ENCODE measurements at regions not wholly inside any gene's neighbourhood (a gene's known extent, or its start where the extent isn't known, plus 50 kb on each side); places are given as distances from the start of the nearest gene placed in this dataset.
"Not testable (repeated sequence)": the region's sequence is repeated elsewhere in the genome, so short reads cannot be mapped to it uniquely, and the experiment has no call there.

DNA sequence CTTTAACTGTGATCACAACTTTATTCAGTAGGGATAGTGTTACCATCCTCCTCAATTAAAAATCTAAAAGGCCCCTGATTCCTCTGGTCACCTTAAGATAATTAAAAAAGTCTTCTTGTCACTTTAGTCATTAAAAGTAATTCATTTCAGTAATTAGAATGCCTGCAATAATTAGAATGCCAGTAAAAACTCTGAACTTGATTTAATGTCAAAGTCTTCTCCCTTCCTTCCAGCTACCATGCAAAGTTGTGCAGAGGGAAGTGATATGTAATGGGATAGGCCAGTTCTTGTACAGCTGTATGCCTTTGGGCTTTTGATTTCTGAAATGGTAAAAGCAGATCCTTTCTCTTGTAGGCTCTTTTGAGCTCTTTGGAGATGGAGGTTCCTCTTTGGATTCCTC, 417.2 kb downstream of the ADAM29 start:
- no peaks in the 10 kb centered on the region for H3K27me3 Mint-ChIP-seq
- no peak for DNase-seq (ENCODE audit: low spot score)
- H3K36me3 Mint-ChIP-seq, result peaks cover 1% of the 10 kb centered on the region
- no peak overlapping the region for H3K4me3 Mint-ChIP-seq
- no peak overlapping the region for H3K27ac Mint-ChIP-seq
- H3K9me3 Mint-ChIP-seq, result peaks cover 6% of the 10 kb centered on the region
- no peaks in the 10 kb centered on the region for H3K4me1 Mint-ChIP-seq (ENCODE audit: low read depth in 2 of 2)
- no peak for ATAC-seq

DNA sequence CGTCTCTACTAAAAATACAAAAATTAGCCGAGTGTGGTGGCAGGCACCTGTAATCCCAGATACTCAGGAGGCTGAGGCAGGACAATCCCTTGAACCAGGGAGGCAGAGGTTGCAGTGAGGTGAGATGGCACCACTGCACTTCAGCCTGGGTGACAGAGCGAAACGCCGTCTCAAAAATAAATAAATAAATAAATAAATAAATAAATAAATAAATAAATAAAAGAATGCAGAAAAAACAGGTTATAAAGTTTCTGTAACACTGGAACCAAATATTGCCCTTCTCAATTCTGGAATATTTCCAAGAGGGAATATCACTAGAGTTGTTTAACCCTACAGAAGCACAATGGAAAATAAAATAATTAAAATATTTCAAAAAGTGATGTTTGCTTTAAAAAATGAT, 418.4 kb downstream of the ADAM29 start:
- ATAC-seq; H3K36me3 Mint-ChIP-seq; H3K9me3 Mint-ChIP-seq; DNase-seq (ENCODE audit: low spot score); H3K27ac Mint-ChIP-seq; H3K4me3 Mint-ChIP-seq; H3K27me3 Mint-ChIP-seq; H3K4me1 Mint-ChIP-seq (ENCODE audit: low read depth in 2 of 2): not testable (repeated sequence)

DNA sequence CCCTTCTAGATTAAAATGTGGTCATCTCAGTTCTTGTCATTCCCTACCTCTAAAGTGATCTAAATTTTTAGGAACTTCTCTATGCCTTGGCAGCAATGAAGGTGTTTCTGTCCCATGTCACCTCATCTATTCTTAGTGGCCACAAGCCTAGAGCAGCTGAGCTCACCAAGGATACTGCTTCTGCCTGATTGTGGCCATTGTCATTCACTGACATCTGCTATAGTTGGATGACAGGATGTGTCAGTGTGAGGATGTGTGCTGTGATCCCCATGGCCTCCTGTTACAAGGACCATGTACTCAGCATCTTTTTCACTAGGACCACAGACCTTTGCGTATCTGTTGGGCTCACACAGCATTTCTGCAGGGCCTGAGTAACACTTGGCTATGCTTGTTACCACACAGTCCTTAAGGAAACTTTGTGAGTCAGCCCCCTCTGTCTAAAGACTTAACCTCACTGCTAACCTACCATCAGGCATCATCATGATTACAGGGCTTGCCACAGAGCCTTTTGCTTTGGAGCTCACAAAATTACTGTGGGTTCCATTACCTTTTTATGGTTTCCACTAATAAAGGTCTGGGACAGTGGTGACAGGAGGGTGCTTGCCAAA, 421.0 kb downstream of the ADAM29 start:
- Mint-ChIP-seq H3K36me3 (peaks cover 4% of the 10 kb centered on the region), H3K27me3 (no peaks in the 10 kb centered on the region), H3K4me1 (ENCODE audit: low read depth in 2 of 2) (no peaks in the 10 kb centered on the region), H3K4me3 (no peak overlapping the region), H3K27ac (no peak overlapping the region), H3K9me3 (peaks cover 12% of the 10 kb centered on the region)
- ATAC-seq (no peak), DNase-seq (ENCODE audit: low spot score) (no peak)

GRCh38 chr4:175341203-175341755, 423.1 kb downstream of the ADAM29 start:
- Mint-ChIP-seq H3K27me3 (no peaks in the 10 kb centered on the region), H3K36me3 (peaks cover 4% of the 10 kb centered on the region), H3K27ac (no peak overlapping the region), H3K9me3 (peaks cover 14% of the 10 kb centered on the region), H3K4me3 (no peak overlapping the region), H3K4me1 (ENCODE audit: low read depth in 2 of 2) (no peaks in the 10 kb centered on the region)
- no peak for ATAC-seq
- no peak for DNase-seq (ENCODE audit: low spot score)

DNA sequence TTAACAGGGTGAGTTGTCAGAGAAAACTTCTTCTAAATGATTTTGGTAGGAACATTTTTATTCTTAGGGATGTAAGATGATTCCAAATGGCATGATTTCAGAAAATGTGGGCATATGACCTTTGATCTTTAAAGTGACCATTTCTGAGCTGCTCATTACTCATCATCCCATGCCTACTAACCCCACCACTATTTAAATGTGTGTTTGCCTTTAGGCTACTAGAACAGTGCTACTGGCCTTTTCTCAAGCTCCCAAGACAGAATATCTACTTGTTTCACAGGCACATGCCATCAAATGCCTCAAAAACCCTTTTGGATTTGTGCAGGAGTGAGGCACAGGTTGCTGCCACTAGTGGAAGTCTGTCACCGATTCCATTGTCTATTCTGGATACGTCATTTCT, 428.2 kb downstream of the ADAM29 start:
- peaks cover 13% of the 10 kb centered on the region for H3K9me3 Mint-ChIP-seq
- no peaks in the 10 kb centered on the region for H3K4me1 Mint-ChIP-seq (ENCODE audit: low read depth in 2 of 2)
- no peak overlapping the region for H3K27ac Mint-ChIP-seq
- ATAC-seq, result no peak
- H3K36me3 Mint-ChIP-seq, result no peaks in the 10 kb centered on the region
- no peak for DNase-seq (ENCODE audit: low spot score)
- no peaks in the 10 kb centered on the region for H3K27me3 Mint-ChIP-seq
- H3K4me3 Mint-ChIP-seq, result no peak overlapping the region

GRCh38 chr4:175350246-175350645, 432.1 kb downstream of the ADAM29 start:
- no peak overlapping the region for H3K27ac Mint-ChIP-seq
- H3K27me3 Mint-ChIP-seq, result no peaks in the 10 kb centered on the region
- ATAC-seq (no peak), DNase-seq (ENCODE audit: low spot score) (no peak)
- peaks cover 8% of the 10 kb centered on the region for H3K36me3 Mint-ChIP-seq
- H3K4me3 Mint-ChIP-seq, result no peak overlapping the region
- H3K9me3 Mint-ChIP-seq, result peaks cover 9% of the 10 kb centered on the region
- H3K4me1 Mint-ChIP-seq (ENCODE audit: low read depth in 2 of 2), result no peaks in the 10 kb centered on the region

GRCh38 chr4:175351473-175351872, 433.3 kb downstream of the ADAM29 start:
- no peaks in the 10 kb centered on the region for H3K4me1 Mint-ChIP-seq (ENCODE audit: low read depth in 2 of 2)
- no peak overlapping the region for H3K27ac Mint-ChIP-seq

DNA sequence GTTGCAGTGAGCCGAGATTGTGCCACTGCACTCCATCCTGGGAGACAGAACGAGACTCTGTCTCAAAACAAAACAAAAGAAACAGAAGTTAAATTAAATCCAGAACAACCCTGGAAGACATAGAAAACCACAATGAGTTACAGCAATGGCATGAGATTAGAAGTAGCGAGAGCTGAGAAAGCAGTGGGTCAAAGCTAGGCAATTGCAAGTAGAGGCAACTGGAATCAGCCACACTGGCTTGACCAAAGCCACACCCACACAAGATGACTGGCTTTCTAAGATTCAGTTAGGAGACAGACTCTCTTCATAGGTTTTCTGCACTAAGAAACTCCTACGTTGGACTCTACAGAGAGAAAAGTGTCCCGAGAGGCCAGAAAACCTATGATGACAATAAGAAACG, 443.0 kb downstream of the GPM6A start:
- Mint-ChIP-seq H3K4me1 (ENCODE audit: low read depth in 2 of 2) (no peaks in the 10 kb centered on the region), H3K4me3 (no peak overlapping the region), H3K36me3 (no peaks in the 10 kb centered on the region), H3K9me3 (no peaks in the 10 kb centered on the region), H3K27ac (no peak overlapping the region), H3K27me3 (no peaks in the 10 kb centered on the region)
- DNase-seq (ENCODE audit: low spot score) (no peak), ATAC-seq (no peak)

More at GRCh38 chr4:175351473-175351872, 433.3 kb downstream of the ADAM29 start:
- Mint-ChIP-seq H3K9me3 (peaks cover 8% of the 10 kb centered on the region), H3K4me3 (no peak overlapping the region), H3K27me3 (no peaks in the 10 kb centered on the region), H3K36me3 (peaks cover 8% of the 10 kb centered on the region)
- DNase-seq (ENCODE audit: low spot score) (no peak), ATAC-seq (no peak)

- H3K27me3 Mint-ChIP-seq, result no peaks in the 10 kb centered on the region
- H3K9me3 Mint-ChIP-seq, result no peaks in the 10 kb centered on the region
- DNase-seq (ENCODE audit: low spot score) (no peak), ATAC-seq (no peak)
- H3K4me3 Mint-ChIP-seq, result no peak overlapping the region
- H3K36me3 Mint-ChIP-seq, result no peaks in the 10 kb centered on the region
- no peaks in the 10 kb centered on the region for H3K4me1 Mint-ChIP-seq (ENCODE audit: low read depth in 2 of 2)
- no peak overlapping the region for H3K27ac Mint-ChIP-seq
These were observed 441.0 kb downstream of the GPM6A start for GRCh38 chr4:175371091-175371490.

- no peaks in the 10 kb centered on the region for H3K27me3 Mint-ChIP-seq
- DNase-seq (ENCODE audit: low spot score), result no peak
- no peaks in the 10 kb centered on the region for H3K4me1 Mint-ChIP-seq (ENCODE audit: low read depth in 2 of 2)
- ATAC-seq, result no peak
- H3K36me3 Mint-ChIP-seq, result no peaks in the 10 kb centered on the region
- no peaks in the 10 kb centered on the region for H3K9me3 Mint-ChIP-seq
- H3K27ac Mint-ChIP-seq, result no peak overlapping the region
- H3K4me3 Mint-ChIP-seq, result no peak overlapping the region
These were observed 439.0 kb downstream of the GPM6A start for GRCh38 chr4:175373031-175373430.

DNA sequence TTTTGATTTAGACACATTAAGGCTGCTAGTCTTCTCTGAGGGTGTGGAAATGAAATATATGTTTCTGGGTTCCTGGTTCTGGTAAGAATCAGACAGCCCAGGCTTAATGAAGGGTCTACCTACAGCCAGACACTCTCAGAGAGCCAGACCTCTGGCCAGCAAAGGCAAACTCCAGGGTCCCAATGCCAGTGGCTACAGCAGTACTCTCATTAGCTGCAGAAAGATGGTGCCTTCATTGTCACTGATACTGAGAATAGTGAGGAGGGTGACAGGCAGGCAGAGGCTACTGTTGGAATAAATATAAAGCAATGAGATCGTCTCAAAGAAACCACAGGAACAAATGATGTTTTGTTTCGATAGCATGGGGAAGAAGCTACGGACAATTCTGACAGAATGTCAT, 437.6 kb downstream of the GPM6A start:
- H3K27ac Mint-ChIP-seq, result no peak overlapping the region

DNA sequence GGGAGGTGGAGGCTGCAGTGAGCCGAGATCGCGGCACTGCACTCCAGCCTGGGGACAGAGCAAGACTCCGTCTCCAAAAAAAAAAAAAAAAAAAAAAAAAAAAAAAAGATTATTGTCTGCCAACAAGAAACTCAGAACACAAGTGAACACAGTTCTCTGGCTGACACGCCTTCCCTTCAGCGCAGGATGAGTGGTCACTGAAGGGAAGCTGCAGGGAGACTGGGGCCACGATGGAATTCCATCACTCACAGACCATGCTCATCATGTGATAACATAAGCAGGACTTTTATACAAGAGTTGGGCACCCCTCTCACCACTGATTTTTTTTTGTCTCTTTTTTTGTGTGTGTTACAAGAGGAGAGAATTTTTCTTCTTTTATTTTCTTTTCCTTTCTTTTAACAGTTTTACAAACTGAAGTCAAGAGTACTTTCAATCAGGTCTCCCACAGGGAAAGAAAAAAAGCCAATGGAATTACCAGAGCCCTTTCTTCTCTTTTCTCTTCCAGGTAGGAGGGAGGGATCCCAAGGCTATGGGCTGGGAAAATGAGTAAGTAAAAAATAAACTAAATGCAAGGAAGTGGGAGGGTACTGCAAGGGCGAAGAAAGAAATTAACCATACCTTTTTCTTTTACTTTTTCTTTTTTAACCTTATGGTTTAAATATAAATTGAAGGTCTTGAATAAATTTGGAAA, 435.6 kb downstream of the GPM6A start:
- Mint-ChIP-seq H3K36me3 (no peaks in the 10 kb centered on the region), H3K27ac (no peak overlapping the region), H3K4me1 (ENCODE audit: low read depth in 2 of 2) (no peaks in the 10 kb centered on the region), H3K9me3 (peaks cover 4% of the 10 kb centered on the region), H3K27me3 (no peaks in the 10 kb centered on the region), H3K4me3 (no peak overlapping the region)
- ATAC-seq (no peak), DNase-seq (ENCODE audit: low spot score) (no peak)

More for the DNA sequence above, 437.6 kb downstream of the GPM6A start:
- DNase-seq (ENCODE audit: low spot score), result no peak
- no peak for ATAC-seq
- Mint-ChIP-seq H3K9me3 (no peaks in the 10 kb centered on the region), H3K4me3 (no peak overlapping the region), H3K36me3 (no peaks in the 10 kb centered on the region), H3K27me3 (no peaks in the 10 kb centered on the region), H3K4me1 (ENCODE audit: low read depth in 2 of 2) (no peaks in the 10 kb centered on the region)

DNA sequence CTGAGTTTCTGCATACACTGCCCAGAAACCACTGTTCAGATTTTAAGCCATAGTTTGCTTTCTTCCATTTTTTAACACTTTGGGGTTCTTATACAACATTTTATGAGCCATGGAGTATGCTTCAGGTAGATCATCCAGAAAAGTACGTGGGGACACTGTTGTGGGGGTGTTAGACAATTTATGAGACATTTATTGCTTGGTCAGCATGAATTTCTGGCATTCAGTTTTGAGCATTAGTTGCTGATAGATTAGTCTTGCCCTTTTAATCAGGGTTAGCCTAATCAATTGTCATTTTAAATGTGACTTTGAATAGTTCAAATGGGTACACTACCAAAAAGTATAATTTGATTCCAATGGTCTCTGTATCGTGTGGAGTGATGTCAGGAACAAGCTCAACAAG, 434.9 kb downstream of the GPM6A start:
- no peaks in the 10 kb centered on the region for H3K36me3 Mint-ChIP-seq
- no peak overlapping the region for H3K27ac Mint-ChIP-seq
- H3K27me3 Mint-ChIP-seq, result no peaks in the 10 kb centered on the region
- no peak overlapping the region for H3K4me3 Mint-ChIP-seq
- ATAC-seq (no peak), DNase-seq (ENCODE audit: low spot score) (no peak)
- H3K9me3 Mint-ChIP-seq, result peaks cover 4% of the 10 kb centered on the region
- H3K4me1 Mint-ChIP-seq (ENCODE audit: low read depth in 2 of 2), result no peaks in the 10 kb centered on the region

- DNase-seq (ENCODE audit: low spot score), result no peak
- Mint-ChIP-seq H3K9me3 (peaks cover 4% of the 10 kb centered on the region), H3K4me3 (no peak overlapping the region), H3K27ac (no peak overlapping the region), H3K27me3 (no peaks in the 10 kb centered on the region), H3K36me3 (no peaks in the 10 kb centered on the region), H3K4me1 (ENCODE audit: low read depth in 2 of 2) (no peaks in the 10 kb centered on the region)
- ATAC-seq, result no peak
These were observed 433.7 kb downstream of the GPM6A start for GRCh38 chr4:175378372-175378771.
